Mesenchymal stem cell (in vitro differentiated cells and primary cell): ENCODE measurements at regions not wholly inside any gene's neighbourhood (a gene's known extent, or its start where the extent isn't known, plus 50 kb on each side); places are given as distances from the start of the nearest gene placed in this dataset.

ENCODE experiments used
- DNase-seq: peaks from one replicate; pipeline ENCODE4 v3.0.0-alpha.2; 2013
- H2AFZ ChIP-seq: one replicate; pipeline ENCODE4 v1.6.1; 2013; ENCODE audit warnings: low read depth, mild to moderate bottlenecking, control low read depth, inconsistent platforms, low read length, moderate library complexity
- H2AK5ac ChIP-seq: 2 replicates; pipeline ENCODE4 v1.6.1; 2013; ENCODE audit warnings: low read length, moderate library complexity, mild to moderate bottlenecking, inconsistent platforms; ENCODE audit not compliant: severe bottlenecking
- H2BK120ac ChIP-seq: one replicate; pipeline ENCODE4 v1.6.1; 2013; ENCODE audit warnings: low read depth, mild to moderate bottlenecking, inconsistent platforms, low read length, moderate library complexity
- H2BK12ac ChIP-seq, 2 experiments: one replicate each; pipeline ENCODE4 v1.6.1; 2013; ENCODE audit warnings: inconsistent platforms in 2 of 2, low read length in 2 of 2, mild to moderate bottlenecking in 2 of 2, moderate library complexity in 2 of 2, control low read depth in 1 of 2
- H2BK15ac ChIP-seq: one replicate; pipeline ENCODE4 v1.6.1; 2013; ENCODE audit warnings: mild to moderate bottlenecking, low read depth, inconsistent platforms; ENCODE audit not compliant: poor library complexity, severe bottlenecking
- H2BK5ac ChIP-seq: 2 replicates; pipeline ENCODE4 v1.6.1; 2013; ENCODE audit warnings: low read depth, mild to moderate bottlenecking, low read length, control low read depth, inconsistent platforms; ENCODE audit not compliant: poor library complexity, severe bottlenecking
- H3K14ac ChIP-seq, 2 experiments: one replicate each; pipeline ENCODE4 v1.6.1; 2013; ENCODE audit warnings: inconsistent platforms in 2 of 2, low read length in 2 of 2, control low read depth in 1 of 2, mild to moderate bottlenecking in 1 of 2, moderate library complexity in 1 of 2
- H3K18ac ChIP-seq, 2 experiments: one replicate each; pipeline ENCODE4 v1.6.1; 2013; ENCODE audit warnings: inconsistent platforms in 2 of 2, low read length in 2 of 2, control low read depth in 1 of 2, low read depth in 1 of 2, mild to moderate bottlenecking in 1 of 2
- H3K23ac ChIP-seq, 2 experiments: one replicate each; pipeline ENCODE4 v1.6.1; 2013; ENCODE audit warnings: inconsistent platforms in 2 of 2, low read length in 2 of 2, mild to moderate bottlenecking in 2 of 2, moderate library complexity in 2 of 2, control low read depth in 1 of 2
- H3K27ac ChIP-seq: 2 replicates; pipeline ENCODE4 v1.5.1; 2013; ENCODE audit warnings: mild to moderate bottlenecking, moderate library complexity, low read length, control low read depth, inconsistent platforms; ENCODE audit not compliant: poor library complexity, severe bottlenecking
- H3K27me3 ChIP-seq, 2 experiments: 2 replicates each; pipeline versions ENCODE4 v1.6.1 to v1.7.0; 2013; ENCODE audit warnings: low read length in 2 of 2, mild to moderate bottlenecking in 2 of 2, moderate library complexity in 2 of 2, control low read depth in 1 of 2, inconsistent platforms in 1 of 2; ENCODE audit not compliant: control insufficient read depth in 1 of 2, insufficient read depth in 1 of 2
- H3K36me3 ChIP-seq, 2 experiments: 2 replicates each; pipeline versions ENCODE4 v1.6.1 to v1.7.0; 2013; ENCODE audit warnings: low read length in 2 of 2, control low read depth in 1 of 2, inconsistent platforms in 1 of 2, low read depth in 1 of 2, mild to moderate bottlenecking in 1 of 2; ENCODE audit not compliant: insufficient read depth in 2 of 2, control insufficient read depth in 1 of 2
- H3K4ac ChIP-seq, 2 experiments: one replicate each; pipeline ENCODE4 v1.6.1; 2013; ENCODE audit warnings: inconsistent platforms in 2 of 2, low read length in 2 of 2, mild to moderate bottlenecking in 2 of 2, moderate library complexity in 2 of 2, control low read depth in 1 of 2, low read depth in 1 of 2
- H3K4me1 ChIP-seq: 2 replicates; pipeline ENCODE4 v1.6.1; 2013; ENCODE audit warnings: low read depth, low read length, control low read depth; ENCODE audit not compliant: control insufficient read depth, insufficient read depth
- H3K4me2 ChIP-seq: 2 replicates; pipeline ENCODE4 v1.6.1; 2013; ENCODE audit warnings: low read length, mild to moderate bottlenecking, inconsistent platforms; ENCODE audit not compliant: poor library complexity, severe bottlenecking
- H3K4me3 ChIP-seq, 2 experiments: 2 replicates each; pipeline versions ENCODE4 v1.5.1 to v1.7.0; 2013; ENCODE audit warnings: low read length in 2 of 2, mild to moderate bottlenecking in 2 of 2, control low read depth in 1 of 2, low read depth in 1 of 2; ENCODE audit not compliant: insufficient read depth in 1 of 2
- H3K79me1 ChIP-seq: replicated peaks from 2 replicates; pipeline ENCODE4 v1.6.1; 2013; ENCODE audit warnings: mild to moderate bottlenecking, control low read depth, low read length, inconsistent platforms; ENCODE audit not compliant: poor library complexity, severe bottlenecking
- H3K9ac ChIP-seq: 2 replicates; pipeline ENCODE4 v1.7.0; 2013; ENCODE audit warnings: mild to moderate bottlenecking, low read length, moderate library complexity
- H3K9me3 ChIP-seq: 2 replicates; pipeline ENCODE4 v1.7.0; 2013; ENCODE audit warnings: mild to moderate bottlenecking, low read length; ENCODE audit not compliant: control insufficient read depth
- H4K8ac ChIP-seq: one replicate; pipeline ENCODE4 v1.6.1; 2013; ENCODE audit warnings: inconsistent platforms, mild to moderate bottlenecking, low read length, moderate library complexity
- H4K91ac ChIP-seq: one replicate; pipeline ENCODE4 v1.6.1; 2013; ENCODE audit warnings: mild to moderate bottlenecking, low read length, inconsistent platforms
- WGBS: methylation state at CpG from one replicate; pipeline ENCODE4 v1.1.7; 2013; ENCODE audit warnings: mixed read lengths; 5-methylcytosine and 5-hydroxymethylcytosine counted together

DNA sequence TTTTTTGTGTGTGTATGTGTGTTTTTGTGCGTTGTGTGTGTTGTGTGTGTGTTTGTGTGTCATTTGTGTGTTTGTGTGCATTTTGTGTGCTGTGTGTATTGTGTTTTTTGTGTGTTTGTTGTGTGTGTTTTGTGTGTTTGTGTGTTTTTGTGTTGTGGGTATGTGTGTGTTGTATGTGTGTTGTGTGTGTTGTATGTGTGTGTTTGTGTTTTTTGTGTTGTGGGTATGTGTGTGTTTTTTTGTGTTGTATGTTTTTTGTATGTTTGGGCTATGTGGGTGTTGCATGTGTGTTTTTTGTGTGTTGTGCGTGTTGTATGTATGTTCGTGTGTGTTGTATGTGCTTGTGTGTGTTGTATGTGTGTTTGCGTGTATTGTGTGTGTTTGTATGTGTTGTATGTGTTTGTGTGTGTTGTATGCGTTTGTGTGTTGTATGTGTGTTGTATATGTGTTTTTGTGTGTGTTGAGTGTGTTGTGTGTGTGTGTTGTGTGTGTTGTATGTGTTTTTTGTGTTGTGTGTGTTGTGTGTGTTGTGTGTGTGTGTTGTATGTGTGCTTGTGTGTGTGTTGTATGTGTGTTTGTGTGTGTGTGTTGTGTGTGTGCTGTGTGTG, 275.3 kb downstream of the HRH4 start:
- WGBS = 92% methylated on average over 5 of the region's 5 CpGs
- no peak overlapping the region for H3K9ac ChIP-seq

DNA sequence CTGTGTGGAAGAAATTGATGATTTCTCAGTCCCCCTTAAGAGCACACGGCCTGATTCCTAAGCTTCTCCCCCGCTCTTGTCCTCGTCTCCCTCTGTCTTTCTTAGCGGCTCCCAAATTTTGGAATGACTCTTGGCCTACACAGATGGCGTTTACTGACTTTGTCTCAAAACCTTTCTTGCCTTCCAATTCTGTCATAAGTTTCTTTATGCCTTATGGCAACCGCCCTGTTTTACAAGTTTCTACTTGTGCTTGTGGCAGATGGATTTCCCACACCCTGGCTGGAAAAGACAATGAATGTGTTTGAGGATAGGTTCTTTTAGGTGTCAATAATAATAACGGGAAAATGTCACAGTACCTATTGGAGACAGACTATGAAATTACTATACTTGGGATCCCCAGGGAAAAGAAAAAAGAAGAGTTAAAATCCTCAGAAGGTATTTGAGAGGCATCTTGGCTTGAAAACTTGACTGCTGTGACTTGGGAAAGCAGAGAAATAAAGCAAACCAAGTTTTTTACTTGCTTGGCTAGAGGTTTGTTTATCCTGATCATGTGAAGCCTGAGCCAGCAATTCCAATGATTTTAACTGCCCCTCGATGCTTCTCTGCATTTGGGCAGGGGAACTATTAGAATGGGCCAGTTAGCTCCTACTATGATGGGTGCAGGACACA, 276.4 kb downstream of the HRH4 start:
- Histone ChIP-seq H3K4ac (no peak overlapping the region), H3K14ac (no peak overlapping the region), H3K18ac (no peak overlapping the region), H3K27me3 (peaks cover 2 to 31% of the 10 kb centered on the region in 2 experiments), H3K4me1 (no peaks in the 10 kb centered on the region), H2AFZ (no peak overlapping the region), H3K27ac (no peak overlapping the region), H2AK5ac (no peak overlapping the region), H4K8ac (no peak overlapping the region), H3K4me3 (no peak overlapping the region), H3K9ac (no peak overlapping the region), H3K4me2 (no peak overlapping the region), H3K36me3 (no peaks in the 10 kb centered on the region), H3K23ac (no peak overlapping the region), H2BK15ac (no peak overlapping the region), H2BK5ac (no peak overlapping the region), H3K79me1 (no peaks in the 10 kb centered on the region), H2BK120ac (no peak overlapping the region), H3K9me3 (no peaks in the 10 kb centered on the region), H4K91ac (no peak overlapping the region), H2BK12ac (no peak overlapping the region)
- whole genome bisulfite sequencing = 93% methylated on average over 8 of the region's 8 CpGs
- DNase-seq = no peak

More for the DNA sequence above, 275.3 kb downstream of the HRH4 start:
- H2AFZ ChIP-seq = no peak overlapping the region
- H3K14ac ChIP-seq = no peak overlapping the region
- H2AK5ac ChIP-seq = no peak overlapping the region
- peaks cover 2 to 40% of the 10 kb centered on the region in 2 experiments for H3K27me3 ChIP-seq
- no peak overlapping the region for H2BK5ac ChIP-seq
- H3K36me3 ChIP-seq = no peaks in the 10 kb centered on the region
- no peak overlapping the region for H2BK12ac ChIP-seq
- H3K4me3 ChIP-seq = no peak overlapping the region
- H3K27ac ChIP-seq = no peak overlapping the region
- H3K4ac ChIP-seq = no peak overlapping the region
- peak overlapping the region; percentile 41 for H4K91ac ChIP-seq
- no peak overlapping the region for H3K18ac ChIP-seq
- H3K4me2 ChIP-seq = no peak overlapping the region
- no peak overlapping the region for H3K23ac ChIP-seq
- no peak for DNase-seq
- no peaks in the 10 kb centered on the region for H3K79me1 ChIP-seq
- H2BK120ac ChIP-seq = no peak overlapping the region
- H4K8ac ChIP-seq = peak overlapping the region; percentile 57
- H3K4me1 ChIP-seq = no peaks in the 10 kb centered on the region
- no peak overlapping the region for H2BK15ac ChIP-seq
- H3K9me3 ChIP-seq = no peaks in the 10 kb centered on the region

DNA sequence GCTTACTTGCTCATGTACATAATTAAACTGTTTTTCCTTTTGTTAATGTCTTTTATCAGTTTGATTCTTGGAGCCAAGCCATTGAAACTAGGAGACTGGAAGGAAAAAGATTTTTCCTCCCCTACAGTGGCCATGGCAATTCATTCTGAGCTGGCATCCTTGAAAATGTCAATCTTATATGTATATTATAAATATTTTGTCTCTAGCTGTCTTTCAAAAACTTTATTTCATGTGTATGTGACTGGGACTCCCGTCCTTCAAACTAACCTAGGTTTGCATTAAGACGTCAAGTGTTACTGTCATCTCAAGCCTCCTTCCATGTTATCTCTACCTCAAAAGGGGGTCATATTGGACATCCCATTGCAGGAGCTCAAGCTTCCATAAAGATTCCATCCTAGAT, 280.4 kb downstream of the HRH4 start:
- H4K91ac ChIP-seq = no peak overlapping the region
- no peak overlapping the region for H2BK120ac ChIP-seq
- no peak overlapping the region for H3K23ac ChIP-seq
- no peak overlapping the region for H2AFZ ChIP-seq
- no peaks in the 10 kb centered on the region for H3K9me3 ChIP-seq
- H2BK15ac ChIP-seq = no peak overlapping the region
- H3K9ac ChIP-seq = no peak overlapping the region
- no peak overlapping the region for H3K14ac ChIP-seq
- no peak overlapping the region for H4K8ac ChIP-seq
- no peaks in the 10 kb centered on the region for H3K36me3 ChIP-seq
- H2BK12ac ChIP-seq = no peak overlapping the region
- WGBS = 93% methylated on average over 2 of the region's 2 CpGs
- peaks cover 2 to 17% of the 10 kb centered on the region in 2 experiments for H3K27me3 ChIP-seq
- no peak overlapping the region for H2BK5ac ChIP-seq
- H3K4me3 ChIP-seq = no peak overlapping the region
- no peak overlapping the region for H3K4ac ChIP-seq
- H2AK5ac ChIP-seq = no peak overlapping the region
- H3K27ac ChIP-seq = no peak overlapping the region
- no peak overlapping the region for H3K4me2 ChIP-seq
- no peak for DNase-seq
- H3K4me1 ChIP-seq = no peaks in the 10 kb centered on the region
- H3K79me1 ChIP-seq = no peaks in the 10 kb centered on the region
- no peak overlapping the region for H3K18ac ChIP-seq

DNA sequence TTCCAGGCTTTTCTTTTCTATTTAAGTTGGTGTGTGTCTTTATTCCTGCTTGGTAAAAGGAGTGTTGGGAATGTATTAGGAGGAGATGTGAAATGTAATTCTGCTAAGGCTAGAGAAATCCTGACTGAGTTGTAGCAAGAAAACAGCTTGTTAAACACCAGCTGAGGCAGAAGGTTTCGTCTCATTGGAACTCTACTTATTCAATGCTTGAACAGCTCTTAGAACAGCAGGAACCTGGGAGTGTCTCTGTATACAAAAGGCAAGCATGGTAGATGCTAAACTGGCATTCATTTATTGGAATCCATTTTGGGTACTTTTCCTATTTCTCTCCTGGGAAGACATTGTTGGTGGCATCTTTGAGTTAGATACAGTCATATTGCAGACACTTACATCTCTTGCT, 280.9 kb downstream of the HRH4 start:
- Histone ChIP-seq H2BK5ac (no peak overlapping the region), H3K4me1 (no peaks in the 10 kb centered on the region), H3K36me3 (no peaks in the 10 kb centered on the region), H2AK5ac (no peak overlapping the region), H3K9ac (no peak overlapping the region), H3K9me3 (no peaks in the 10 kb centered on the region), H3K18ac (no peak overlapping the region), H2AFZ (no peak overlapping the region), H3K4me3 (no peak overlapping the region), H3K14ac (no peak overlapping the region), H3K27me3 (peaks cover 2 to 20% of the 10 kb centered on the region in 2 experiments), H2BK15ac (no peak overlapping the region), H4K8ac (no peak overlapping the region), H4K91ac (no peak overlapping the region), H3K23ac (no peak overlapping the region), H3K79me1 (no peaks in the 10 kb centered on the region), H2BK12ac (no peak overlapping the region), H2BK120ac (no peak overlapping the region), H3K27ac (no peak overlapping the region), H3K4ac (no peak overlapping the region), H3K4me2 (no peak overlapping the region)
- 100% methylated on average over 1 of the region's 1 CpG for WGBS
- DNase-seq = no peak
